GM19397 (cell line): ENCODE measurements at regions not wholly inside any gene's neighbourhood (a gene's known extent, or its start where the extent isn't known, plus 50 kb on each side); places are given as distances from the start of the nearest gene placed in this dataset.

Experiments
- ATAC-seq: cut with Tn5 transposase; IDR thresholded peaks from one replicate; pipeline ENCODE4 v1.9.1; 2021; ENCODE audit warnings: mild to moderate bottlenecking, moderate library complexity; ENCODE audit not compliant: unreplicated experiment

DNA sequence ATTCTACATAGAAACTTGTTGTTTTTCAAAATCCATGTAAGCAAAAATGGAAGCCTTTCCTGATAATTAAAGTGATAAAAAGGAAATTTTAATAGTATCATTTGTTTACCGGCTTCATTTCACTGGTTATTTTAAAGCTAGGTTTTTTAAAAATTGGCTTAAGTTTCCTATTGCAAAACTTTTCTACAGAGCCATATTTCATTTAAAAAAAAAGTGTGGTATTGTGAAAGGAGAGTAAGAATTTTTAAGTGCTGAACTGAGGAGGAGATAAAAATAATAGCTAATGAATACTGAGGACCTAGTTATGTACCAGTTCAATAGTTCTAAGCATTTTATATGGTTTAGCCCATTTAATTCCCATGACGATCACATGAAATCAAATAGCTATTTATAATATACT lies 172.2 kb upstream of the COL1A2 start:
- no peak for ATAC-seq

DNA sequence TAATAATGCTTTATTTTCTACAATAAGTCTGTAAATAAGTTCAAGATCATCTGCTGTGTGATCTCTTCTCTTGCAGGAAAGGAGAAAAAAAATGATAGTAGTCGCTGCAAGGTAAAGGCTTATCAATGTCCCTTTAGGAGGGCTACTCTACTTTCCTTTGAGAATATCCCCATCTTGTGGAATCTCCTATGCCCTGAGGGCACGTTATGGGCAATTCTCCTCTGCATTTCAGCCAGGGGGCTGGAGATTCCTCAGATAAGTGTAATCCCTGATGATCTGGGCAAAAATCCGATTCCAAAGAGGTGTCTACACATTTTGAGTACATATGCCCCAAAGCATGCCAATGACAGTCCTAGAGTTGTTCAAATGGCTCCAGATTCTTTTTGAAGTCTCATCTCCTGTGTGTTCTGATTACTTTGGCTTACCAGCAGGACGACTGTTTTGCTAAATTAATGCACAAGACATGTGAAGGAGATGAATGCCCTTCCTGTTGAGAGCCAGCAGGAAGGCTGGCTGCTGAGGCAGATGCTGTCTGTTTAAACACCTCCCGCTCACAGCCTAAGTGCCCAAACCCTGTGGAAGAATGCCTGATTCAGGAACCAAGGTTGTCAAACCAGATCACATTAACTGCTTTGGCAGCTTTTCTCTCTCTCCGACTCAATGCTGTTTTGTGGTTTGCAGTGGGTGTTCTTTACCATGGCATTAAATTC lies 171.2 kb upstream of the COL1A2 start:
- no peak for ATAC-seq

DNA sequence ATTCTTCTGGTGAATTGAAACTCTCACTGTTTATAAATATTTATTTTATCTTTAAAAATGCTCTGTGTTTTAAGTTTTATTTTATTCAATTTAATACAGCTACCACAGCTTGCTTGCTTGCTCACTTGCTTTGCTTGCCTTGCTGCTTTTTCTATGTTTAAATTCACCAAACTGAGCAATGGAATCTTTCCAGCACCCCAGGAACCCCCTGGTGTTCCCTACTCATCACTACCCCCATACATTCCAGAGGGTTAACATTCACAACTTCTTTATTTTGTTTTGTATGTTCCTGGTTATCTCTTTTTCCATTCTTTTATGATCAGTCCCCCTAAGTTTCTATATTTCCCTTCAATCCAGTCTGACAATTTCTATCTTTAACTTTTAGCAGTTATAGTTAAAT lies 166.5 kb upstream of the COL1A2 start:
- ATAC-seq, result no peak

DNA sequence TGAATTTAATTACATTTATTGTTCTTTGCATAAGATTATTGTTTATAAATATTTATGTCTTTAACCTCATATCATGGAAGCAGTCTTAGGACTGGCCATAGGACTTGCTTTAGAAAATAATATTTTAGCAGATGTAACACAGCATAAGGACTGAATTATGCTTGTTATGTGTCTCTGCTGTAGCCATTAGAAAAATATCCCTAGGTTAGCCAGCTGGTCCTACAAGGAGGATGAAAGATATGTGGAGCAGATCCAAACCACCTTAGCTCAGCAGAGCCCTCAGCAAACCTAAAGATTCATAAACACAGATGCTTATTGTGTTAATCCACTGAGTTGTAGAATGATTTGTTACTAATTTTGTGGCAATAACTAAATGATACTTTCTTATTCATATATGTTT lies 166.0 kb upstream of the COL1A2 start:
- no peak for ATAC-seq

DNA sequence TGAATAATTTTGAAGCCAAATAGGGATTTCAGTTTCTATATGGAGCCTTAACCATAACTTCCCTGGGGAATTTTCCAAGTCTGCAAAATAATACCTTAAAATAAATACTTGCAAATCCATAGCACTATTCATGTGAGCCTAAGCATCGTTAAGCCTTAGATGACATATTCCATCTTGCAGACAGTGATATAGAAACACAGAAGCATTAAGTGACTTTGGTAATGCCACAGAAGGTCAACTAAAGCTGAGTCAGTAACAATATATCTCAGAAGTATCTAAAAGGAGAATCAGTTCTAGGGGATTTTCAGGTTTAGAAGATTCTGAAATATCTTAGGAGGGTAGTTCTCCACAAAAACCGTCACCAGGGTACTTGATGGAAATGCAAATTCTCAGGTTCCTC lies 163.4 kb upstream of the COL1A2 start:
- no peak for ATAC-seq

DNA sequence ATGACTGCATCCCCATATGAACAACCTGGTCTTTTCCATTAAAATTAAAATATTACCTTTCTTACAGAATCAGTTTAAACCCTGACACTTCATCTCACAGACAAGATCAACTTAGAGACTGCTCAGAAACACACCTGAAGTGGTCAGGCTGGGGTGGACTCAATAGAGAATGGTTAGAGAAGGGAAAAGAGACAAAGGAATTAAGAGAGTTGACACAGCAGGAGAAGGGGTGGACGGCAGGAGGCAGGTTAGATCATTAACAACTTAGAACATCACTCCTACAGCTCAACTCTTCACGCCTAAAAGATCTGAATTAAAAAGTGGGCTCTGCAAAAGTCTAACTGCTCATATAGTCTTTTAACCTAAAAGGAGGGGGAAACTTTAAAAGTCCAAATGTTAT lies 157.7 kb upstream of the COL1A2 start:
- ATAC-seq, result no peak

DNA sequence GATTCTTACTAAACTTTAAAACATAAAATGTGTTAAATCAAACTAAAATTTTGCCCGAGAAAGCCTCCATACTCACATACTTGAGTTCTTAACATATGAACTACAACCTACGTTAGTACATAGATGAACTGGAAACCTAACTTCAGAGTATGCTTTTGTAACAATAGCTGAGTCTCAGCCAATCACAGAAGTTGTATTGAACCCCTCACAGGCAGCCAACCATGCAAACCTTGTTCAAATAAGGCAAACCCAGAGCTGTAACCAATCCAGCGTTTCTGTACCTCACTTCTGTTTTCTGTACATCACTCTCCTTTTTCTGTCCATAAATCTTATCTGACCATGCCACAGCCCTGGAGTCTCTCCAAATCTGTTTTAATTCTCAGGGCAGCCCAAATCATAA lies 157.3 kb upstream of the COL1A2 start:
- no peak for ATAC-seq

DNA sequence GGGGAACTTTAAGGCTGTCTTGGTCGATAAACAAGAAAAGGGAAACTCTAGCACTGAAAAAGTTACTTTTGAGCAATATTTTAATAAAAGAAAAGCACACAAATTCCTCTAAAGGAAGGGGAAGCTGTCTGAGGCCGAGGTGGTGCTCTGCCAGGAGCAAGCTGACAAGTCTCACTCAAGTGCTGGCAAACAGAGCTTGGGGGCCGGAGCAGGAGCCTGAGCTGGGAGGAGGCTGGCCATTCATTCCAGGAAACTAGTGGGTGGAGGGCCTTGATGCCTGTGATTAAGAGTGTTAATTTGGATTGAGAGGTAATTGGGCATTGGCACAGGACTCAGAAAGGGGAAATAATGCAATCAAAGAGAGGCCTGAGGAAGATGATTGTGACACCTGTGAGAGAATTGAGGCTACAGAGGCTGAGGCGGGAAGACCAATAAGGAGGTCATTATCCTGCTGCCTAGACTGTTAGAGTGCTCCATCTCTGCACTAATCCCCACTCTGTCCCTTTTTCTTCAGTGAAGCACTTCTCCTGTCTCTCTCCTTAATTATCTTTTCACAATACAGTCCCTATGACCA lies 154.9 kb upstream of the COL1A2 start:
- ATAC-seq, result no peak

DNA sequence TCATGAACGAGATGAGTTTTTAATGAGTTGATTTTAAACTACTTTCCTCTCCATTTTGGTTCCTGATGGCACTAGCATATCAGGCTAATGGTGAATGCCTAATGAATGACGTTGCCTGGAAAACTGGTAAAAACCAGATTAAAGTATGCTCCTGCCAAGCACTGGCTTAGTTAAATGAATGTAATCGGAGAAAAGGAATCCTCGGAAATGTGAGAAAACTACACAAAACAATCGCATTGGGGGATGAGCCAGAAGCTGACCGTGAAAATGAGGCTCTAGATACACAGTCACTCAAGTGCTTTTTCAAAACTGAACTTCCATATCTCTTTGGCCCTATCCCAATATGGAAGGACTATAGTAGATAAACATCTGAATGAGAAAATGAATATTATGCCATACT lies 153.8 kb upstream of the COL1A2 start:
- ATAC-seq, result no peak

DNA sequence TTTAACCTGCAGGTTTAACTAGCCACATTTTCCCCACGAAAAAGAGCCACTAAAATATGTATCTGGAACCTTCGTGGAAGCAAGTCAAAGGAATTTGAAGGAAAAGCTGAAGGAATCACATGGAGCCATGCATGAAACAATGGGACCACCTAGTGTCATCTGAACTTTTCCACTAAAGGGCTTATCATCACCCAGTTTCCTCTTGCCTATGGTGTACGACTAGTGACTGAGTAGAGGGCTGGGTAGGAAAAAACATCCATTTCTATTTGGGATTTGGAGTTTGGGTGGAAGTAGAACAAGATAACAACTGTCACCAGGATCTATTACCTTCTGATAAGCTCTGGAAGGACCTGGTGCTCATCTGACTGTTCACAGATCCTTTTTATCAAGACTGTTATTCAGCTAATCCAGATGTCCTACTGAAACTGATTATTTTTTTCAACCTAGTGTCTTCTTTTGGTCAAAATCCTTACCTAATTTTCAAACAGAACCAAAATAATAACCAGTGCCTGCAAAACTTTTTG lies 153.2 kb upstream of the COL1A2 start:
- no peak for ATAC-seq

DNA sequence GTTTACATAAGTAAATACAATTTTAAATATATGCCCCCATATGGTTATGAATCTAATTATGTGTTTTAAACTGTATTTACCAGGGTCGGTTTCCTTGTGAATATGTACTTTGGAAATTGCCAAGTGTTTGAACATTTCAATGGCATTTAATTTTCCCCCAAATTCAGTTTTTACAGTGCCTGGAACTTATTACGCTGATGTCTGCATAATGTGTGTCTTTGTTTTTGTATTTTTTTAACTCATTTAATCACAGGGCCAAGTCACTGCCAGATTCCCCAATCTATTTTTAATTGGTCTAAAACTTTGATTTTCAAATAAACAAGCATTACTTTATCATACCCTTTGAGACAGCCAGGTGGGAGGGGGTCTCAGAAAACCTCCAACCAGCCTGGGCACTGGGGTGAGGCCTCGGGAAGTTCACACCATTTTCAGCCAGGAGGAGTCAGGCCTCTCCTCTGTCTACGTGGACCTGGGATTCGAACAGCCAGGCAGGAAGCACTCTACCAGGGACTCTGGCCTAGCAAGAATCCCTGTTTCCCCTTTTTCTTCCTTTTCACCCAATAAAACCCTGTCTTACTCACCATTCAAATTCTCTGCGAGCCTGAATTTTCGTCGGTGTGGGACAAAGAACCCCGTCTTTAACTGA lies 151.5 kb upstream of the COL1A2 start:
- ATAC-seq, result no peak

DNA sequence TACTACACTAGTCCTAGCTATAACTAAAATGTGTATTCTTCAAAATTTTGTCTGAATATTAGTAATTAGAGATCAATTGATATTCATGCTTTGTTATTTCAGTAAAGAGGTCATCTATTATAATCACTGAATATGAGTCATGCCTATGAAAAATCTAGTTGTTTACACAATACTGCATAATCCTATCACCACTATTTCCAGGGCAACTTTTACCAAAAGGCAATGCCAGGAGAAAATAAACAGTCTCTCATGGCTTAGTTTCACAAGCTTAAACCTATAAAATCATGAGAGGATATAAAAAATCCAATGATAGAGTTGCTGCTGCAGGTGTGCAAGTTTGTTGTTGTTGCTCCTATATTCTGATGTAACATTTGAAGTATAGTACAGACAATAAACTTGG lies 149.9 kb upstream of the COL1A2 start:
- no peak for ATAC-seq

DNA sequence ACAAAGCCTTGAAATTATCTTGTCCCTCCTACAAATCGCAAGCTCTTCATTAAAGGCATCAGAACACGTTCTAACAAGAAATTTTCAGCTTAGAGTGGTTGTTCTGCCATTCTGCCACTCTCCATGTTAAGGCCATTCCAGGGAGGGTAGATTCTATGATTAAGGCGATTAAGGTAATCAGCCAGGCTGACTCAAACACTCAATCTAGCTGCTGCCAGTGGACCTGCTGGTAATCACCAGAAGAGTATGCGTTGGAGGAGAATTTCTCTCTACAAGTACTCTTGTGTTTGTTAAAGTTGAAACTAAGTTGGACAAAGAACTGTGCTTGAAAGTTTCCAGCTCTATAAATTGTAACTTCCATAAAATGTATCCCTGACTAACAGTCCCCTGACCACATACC lies 149.2 kb upstream of the COL1A2 start:
- no peak for ATAC-seq

DNA sequence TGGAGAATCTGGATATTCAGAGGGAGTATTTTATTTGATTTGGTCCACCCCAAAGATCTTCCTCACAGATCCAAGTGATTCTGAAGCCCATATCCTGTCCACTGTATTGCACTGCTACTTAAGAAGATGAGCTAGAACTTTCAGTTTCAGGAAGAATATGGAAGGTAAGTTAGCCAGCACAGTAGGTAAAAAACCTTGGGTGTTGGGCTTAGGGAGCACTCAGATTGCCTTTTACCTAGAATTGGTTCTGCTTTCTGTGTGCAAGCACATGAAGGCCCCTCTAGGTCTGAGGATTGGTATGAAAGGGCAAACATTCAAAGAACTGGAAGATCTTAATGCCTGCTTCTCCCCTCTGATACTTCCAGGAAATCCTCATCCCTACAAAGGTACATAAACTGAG lies 146.7 kb upstream of the COL1A2 start:
- ATAC-seq, result no peak

DNA sequence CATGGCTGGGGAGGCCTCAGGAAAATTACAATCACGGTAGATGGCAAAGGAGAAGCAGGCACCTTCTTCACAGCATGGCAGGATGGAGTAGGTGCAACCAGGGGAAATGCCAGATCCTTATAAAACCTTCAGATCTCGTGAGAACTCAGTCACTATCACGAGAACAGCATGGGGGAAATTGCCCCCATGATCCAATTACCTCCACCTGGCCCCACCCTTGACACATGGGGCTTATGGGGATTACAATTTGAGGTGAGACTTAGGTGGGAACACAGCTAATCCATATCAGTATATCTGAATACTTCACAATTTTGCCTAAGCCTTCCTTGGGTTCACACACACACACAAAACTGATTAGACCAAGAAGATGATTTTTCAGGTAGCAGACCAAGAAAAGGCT lies 145.1 kb upstream of the COL1A2 start:
- ATAC-seq, result no peak

DNA sequence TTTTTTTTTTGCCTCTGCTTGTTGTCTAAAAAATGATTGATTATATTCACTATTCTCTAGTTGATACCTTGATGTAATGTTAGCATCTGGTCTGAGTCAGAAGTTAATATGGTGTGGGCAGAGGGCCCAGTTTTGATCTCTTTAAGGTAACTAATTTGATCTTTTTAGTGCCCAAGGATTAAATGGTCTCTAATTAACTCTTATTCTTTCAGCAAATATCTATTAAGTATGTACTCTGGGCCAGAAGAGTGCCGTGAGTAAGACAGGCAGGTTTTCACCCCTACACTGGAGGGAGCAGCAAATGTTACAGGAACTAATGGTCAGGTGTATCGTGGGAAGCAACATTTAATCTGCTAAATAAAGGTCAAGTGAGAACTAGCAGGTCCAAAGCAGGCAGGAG lies 144.6 kb upstream of the COL1A2 start:
- ATAC-seq, result no peak

DNA sequence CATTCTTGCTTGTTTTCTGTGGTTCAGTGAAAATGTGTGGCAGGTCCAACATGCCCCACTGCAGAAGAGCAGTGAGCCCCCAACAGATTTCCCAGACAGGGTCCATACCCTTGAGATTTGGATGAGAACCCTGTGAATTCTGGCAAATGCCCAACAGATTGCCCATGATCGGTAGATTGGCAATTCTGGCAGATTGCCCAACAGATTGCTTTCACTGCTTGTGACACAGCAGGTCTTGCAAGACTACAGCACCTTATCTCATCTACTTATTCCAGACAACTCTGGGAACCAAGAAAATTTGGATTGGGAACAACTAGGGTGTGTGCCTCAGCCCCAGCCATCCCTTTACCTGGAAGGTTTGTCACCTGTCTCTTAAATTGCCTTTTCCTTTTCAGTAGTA lies 143.7 kb upstream of the COL1A2 start:
- no peak for ATAC-seq

DNA sequence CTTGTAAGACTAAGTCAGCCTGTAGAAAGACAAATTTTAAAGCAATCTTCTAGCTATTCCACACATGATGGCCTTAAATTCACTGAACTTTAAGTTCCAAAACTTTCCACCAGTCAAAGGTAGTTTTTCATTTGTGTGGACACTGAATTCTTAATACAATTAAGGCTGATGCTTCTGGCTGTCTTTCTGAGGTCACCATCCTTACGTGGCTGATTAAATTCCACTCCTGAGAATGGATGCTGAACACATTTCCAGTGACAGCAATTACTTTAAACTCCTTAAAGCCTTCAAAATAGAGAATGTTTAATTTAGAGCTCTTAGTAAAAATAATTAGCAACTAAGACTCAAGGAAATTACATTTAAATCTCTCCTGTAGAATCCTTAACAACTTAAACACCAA lies 142.6 kb upstream of the COL1A2 start:
- ATAC-seq, result no peak

DNA sequence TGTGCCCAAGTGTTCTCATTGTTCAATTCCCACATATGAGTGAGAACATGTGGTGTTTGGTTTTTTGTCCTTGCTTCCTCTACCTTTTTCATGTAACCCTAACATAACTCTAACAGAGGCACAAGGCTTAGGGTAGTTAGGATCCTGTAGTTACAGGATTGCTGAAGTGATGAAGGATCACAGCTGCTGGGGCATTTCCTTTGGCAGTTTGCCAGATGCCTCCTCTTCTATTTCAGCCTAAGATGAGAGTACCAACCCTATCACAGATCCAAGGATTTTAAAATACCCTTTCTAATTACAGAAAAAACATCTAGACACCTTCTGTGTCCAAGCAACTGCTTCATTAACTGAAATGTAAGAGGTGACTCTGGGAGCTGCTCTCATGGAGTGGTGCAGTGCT lies 141.7 kb upstream of the COL1A2 start:
- ATAC-seq, result no peak

DNA sequence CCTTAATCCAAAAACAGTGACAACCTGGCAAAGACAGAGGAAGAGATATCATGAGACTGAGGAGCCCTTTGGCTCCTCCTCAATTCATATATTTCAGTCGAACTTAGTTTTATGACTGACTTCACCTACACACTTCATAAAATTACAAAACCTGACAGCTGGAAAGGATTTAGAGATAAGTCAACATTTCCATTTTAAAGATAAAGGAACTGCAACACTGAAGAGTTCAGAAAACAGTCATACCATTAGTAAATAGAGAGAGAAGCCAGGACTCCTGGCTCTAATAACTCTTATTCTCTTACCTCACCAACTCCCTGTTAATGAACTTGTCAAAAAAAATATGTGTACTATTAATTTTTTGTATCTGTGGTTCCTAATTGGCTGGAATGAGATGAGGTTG lies 141.0 kb upstream of the COL1A2 start:
- no peak for ATAC-seq

DNA sequence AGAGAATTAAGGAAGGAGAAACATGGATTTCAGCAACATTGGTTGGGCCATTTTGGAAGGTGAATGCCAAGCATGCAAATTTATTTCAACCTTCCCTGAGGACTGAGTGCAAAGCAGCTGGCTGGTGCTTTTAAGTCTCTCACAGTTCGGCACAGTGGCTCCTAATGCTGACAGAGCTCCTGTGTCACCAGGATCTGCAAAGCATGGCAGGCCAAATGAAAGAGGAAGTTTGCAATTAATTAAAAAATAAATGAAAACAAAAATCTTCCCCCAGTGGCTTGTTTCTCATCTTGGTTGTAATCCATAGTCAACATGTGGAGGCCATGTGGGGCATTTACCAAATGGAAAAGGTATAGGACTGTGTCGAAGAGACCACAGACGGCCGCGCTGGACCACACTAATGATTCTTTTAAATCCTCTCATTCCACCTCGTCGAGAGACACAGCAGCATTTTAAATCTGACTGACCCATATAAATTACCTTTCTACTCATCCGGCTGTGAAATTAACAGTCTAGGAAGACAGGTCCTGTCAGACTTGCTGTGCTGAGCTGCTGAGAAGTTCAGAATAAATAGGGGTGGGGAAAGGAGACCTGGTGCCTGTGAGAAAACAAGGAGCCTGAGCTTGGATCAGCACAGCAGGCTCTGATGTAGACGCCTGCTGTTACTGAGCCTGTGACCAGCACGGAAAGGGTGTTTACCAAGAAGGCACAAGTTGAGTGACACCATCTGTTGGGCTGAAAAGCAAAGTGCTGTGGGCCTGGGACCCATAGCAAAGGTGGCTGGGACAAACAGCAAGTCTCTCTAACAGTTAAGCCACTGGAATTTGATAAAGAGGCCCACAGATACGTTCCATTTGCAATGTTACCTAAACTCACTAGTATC lies 136.0 kb upstream of the COL1A2 start:
- no peak for ATAC-seq
